NT2/D1 (cell line): ENCODE measurements at regions not wholly inside any gene's neighbourhood (a gene's known extent, or its start where the extent isn't known, plus 50 kb on each side); places are given as distances from the start of the nearest gene placed in this dataset.

Experiments used
- SUZ12 ChIP-seq: IDR thresholded peaks from 2 replicates; pipeline ENCODE4 v1.6.1; 2011; ENCODE audit not compliant: insufficient read length, insufficient read depth; ENCODE audit errors: extremely low read depth
- YY1 ChIP-seq: IDR thresholded peaks from 2 replicates; pipeline ENCODE4 v1.6.1; 2011; ENCODE audit not compliant: insufficient read length, insufficient read depth
- ZNF274 ChIP-seq: IDR thresholded peaks from 2 replicates; pipeline ENCODE4 v1.6.1; 2011; ENCODE audit warnings: mild to moderate bottlenecking, low read depth, low read length

- TF ChIP-seq YY1 = no peak
- TF ChIP-seq SUZ12 = no peak
- no peak for TF ChIP-seq ZNF274
Observed at GRCh38 chr3:63050548-63051177, 175.4 kb upstream of the CADPS start.
